Lower leg skin (tissue), 4 donors: ENCODE measurements at regions not wholly inside any gene's neighbourhood (a gene's known extent, or its start where the extent isn't known, plus 50 kb on each side); places are given as distances from the start of the nearest gene placed in this dataset.

Experiments
- DNase-seq, 2 donors: peaks; one replicate each; pipeline ENCODE4 v3.0.0-alpha.2; 2019; ENCODE audit warnings: low spot score in 2 of 2
- H3K4me3 ChIP-seq: fragments of 200-600 bp; sonication (generic); 2 replicates; pipeline ENCODE4 v1.5.1; 2017; ENCODE audit warnings: mild to moderate bottlenecking, low read depth; ENCODE audit not compliant: poor library complexity, severe bottlenecking
- CTCF ChIP-seq, 3 donors: fragments of 450-650 bp; IDR thresholded peaks; one replicate each; pipeline ENCODE4 v1.5.1; 2016; ENCODE audit warnings: antibody characterized with exemption in 3 of 3, mild to moderate bottlenecking in 3 of 3, moderate library complexity in 2 of 3
- POLR2A ChIP-seq, 2 donors: fragments of 450-650 bp; IDR thresholded peaks; one replicate each; pipeline ENCODE4 v1.6.1; 2016 to 2017; ENCODE audit warnings: antibody characterized with exemption in 2 of 2, mild to moderate bottlenecking in 1 of 2, moderate library complexity in 1 of 2
- WGBS, 2 donors: methylation state at CpG; one replicate each; pipeline ENCODE4 v1.1.5; 2018; 5-methylcytosine and 5-hydroxymethylcytosine counted together
- intact Hi-C: fragments of 100-400 bp; cut with DNase I; formaldehyde crosslinking; loops from one replicate; pipeline ENCODE4 v1.15.0; 2023; ENCODE audit warnings: low total_unique reads

GRCh38 chr20:40861427-40862008, 167.1 kb upstream of the TOP1 start:
- TF ChIP-seq POLR2A (IDR thresholded peaks at IDR 0.05): no peak
- WGBS, 2 donors: 85% methylated on average over 11 of the region's 11 CpGs
- intact Hi-C loops: no loop called here
- no peak overlapping the region for H3K4me3 ChIP-seq
- DNase-seq: no peak

- no peak overlapping the region for H3K4me3 ChIP-seq
- DNase-seq: no peak
- 89% methylated on average over 3 of the region's 3 CpGs for WGBS, 2 donors
- TF ChIP-seq POLR2A (IDR thresholded peaks at IDR 0.05): no peak
- no peak for TF ChIP-seq CTCF (IDR thresholded peaks at IDR 0.05)
- intact Hi-C loops: no loop called here
Measured at GRCh38 chr20:40863355-40863919, 165.2 kb upstream of the TOP1 start.

GRCh38 chr20:40864470-40864869, 164.2 kb upstream of the TOP1 start:
- WGBS, 2 donors: 94 to 100% methylated on average over 1 of the region's 1 CpG
- H3K4me3 ChIP-seq: no peak overlapping the region
- intact Hi-C loops: no loop called here
- TF ChIP-seq POLR2A (IDR thresholded peaks at IDR 0.05) (no peak), CTCF (IDR thresholded peaks at IDR 0.05) (no peak)
- DNase-seq: no peak

GRCh38 chr20:40865095-40865494, 163.5 kb upstream of the TOP1 start:
- H3K4me3 ChIP-seq: no peak overlapping the region
- TF ChIP-seq CTCF (IDR thresholded peaks at IDR 0.05) (no peak), POLR2A (IDR thresholded peaks at IDR 0.05) (no peak)
- intact Hi-C loops: no loop called here
- DNase-seq: no peak
- 77 to 83% methylated on average over 3 of the region's 3 CpGs for WGBS, 2 donors

- no peak for DNase-seq
- 0 to 61% methylated on average over 1 of the region's 1 CpG for WGBS, 2 donors
Measured at GRCh38 chr20:40866056-40866455, 162.6 kb upstream of the TOP1 start.

More at GRCh38 chr20:40866056-40866455, 162.6 kb upstream of the TOP1 start:
- H3K4me3 ChIP-seq: no peak overlapping the region
- intact Hi-C loops: no loop called here
- TF ChIP-seq CTCF (IDR thresholded peaks at IDR 0.05) (no peak), POLR2A (IDR thresholded peaks at IDR 0.05) (no peak)
